ENCODE measurements at regions not wholly inside any gene's neighbourhood (a gene's known extent, or its start where the extent isn't known, plus 50 kb on each side); places are given as distances from the start of the nearest gene placed in this dataset.

DNA sequence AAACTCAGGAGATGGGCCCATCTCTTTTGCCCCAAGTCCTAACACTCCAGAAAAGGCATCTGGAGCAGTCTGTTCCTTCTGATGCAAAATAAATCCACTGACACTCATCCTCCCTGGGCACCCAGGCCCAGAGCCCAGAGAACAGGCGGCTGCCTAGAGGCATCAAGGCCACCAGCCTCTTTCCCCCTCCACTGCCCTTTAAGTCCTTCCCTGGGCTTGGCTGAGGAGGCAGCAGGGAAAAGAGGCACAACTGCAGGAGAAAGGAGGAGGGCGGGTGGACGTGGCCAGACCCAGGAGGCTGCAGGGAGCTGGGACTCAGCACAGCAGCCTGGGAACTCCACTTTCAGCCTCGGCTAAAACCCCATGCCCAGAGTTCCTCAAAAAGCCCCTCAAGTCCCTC lies 99.7 kb upstream of the ID2 start:
- TF ChIP-seq CTCF (IDR thresholded peaks at IDR 0.05): no peak
- no peak for TF ChIP-seq POLR2A (IDR thresholded peaks at IDR 0.05)
- TF ChIP-seq POLR2AphosphoS5 (IDR thresholded peaks at IDR 0.05): no peak
- TF ChIP-seq EP300 (IDR thresholded peaks at IDR 0.05): no peak
